ENCODE measurements at regions not wholly inside any gene's neighbourhood (a gene's known extent, or its start where the extent isn't known, plus 50 kb on each side); places are given as distances from the start of the nearest gene placed in this dataset.

GRCh38 chr2:120877409-120877808, 141.7 kb downstream of the GLI2 start:
- no peak for DNase-seq (ENCODE audit: low spot score)
- no peak for TF ChIP-seq CTCF (IDR thresholded peaks at IDR 0.05; ENCODE audit: extremely low read depth, insufficient read depth, missing control alignments)
- in situ Hi-C loops (cut with MboI; ENCODE audit: low pct_unique_long_range_greater_than_20kb, low sequenced_read_pairs, unreplicated experiment), result no loop called here

- in situ Hi-C loops (cut with MboI; ENCODE audit: low pct_unique_long_range_greater_than_20kb, low sequenced_read_pairs, unreplicated experiment), result no loop called here
- DNase-seq (ENCODE audit: low spot score), result no peak
- TF ChIP-seq CTCF (IDR thresholded peaks at IDR 0.05; ENCODE audit: extremely low read depth, insufficient read depth, missing control alignments), result no peak
These were observed 143.3 kb downstream of the GLI2 start for GRCh38 chr2:120878970-120879369.

GRCh38 chr2:120879431-120880295, 144.0 kb downstream of the GLI2 start:
- in situ Hi-C loops (cut with MboI; ENCODE audit: low pct_unique_long_range_greater_than_20kb, low sequenced_read_pairs, unreplicated experiment), result no loop called here
- no peak for DNase-seq (ENCODE audit: low spot score)
- no peak for TF ChIP-seq CTCF (IDR thresholded peaks at IDR 0.05; ENCODE audit: extremely low read depth, insufficient read depth, missing control alignments)

GRCh38 chr2:120880381-120880780, 144.7 kb downstream of the GLI2 start:
- no peak for TF ChIP-seq CTCF (IDR thresholded peaks at IDR 0.05; ENCODE audit: extremely low read depth, insufficient read depth, missing control alignments)
- DNase-seq (ENCODE audit: low spot score), result no peak
- in situ Hi-C loops (cut with MboI; ENCODE audit: low pct_unique_long_range_greater_than_20kb, low sequenced_read_pairs, unreplicated experiment), result no loop called here

DNA sequence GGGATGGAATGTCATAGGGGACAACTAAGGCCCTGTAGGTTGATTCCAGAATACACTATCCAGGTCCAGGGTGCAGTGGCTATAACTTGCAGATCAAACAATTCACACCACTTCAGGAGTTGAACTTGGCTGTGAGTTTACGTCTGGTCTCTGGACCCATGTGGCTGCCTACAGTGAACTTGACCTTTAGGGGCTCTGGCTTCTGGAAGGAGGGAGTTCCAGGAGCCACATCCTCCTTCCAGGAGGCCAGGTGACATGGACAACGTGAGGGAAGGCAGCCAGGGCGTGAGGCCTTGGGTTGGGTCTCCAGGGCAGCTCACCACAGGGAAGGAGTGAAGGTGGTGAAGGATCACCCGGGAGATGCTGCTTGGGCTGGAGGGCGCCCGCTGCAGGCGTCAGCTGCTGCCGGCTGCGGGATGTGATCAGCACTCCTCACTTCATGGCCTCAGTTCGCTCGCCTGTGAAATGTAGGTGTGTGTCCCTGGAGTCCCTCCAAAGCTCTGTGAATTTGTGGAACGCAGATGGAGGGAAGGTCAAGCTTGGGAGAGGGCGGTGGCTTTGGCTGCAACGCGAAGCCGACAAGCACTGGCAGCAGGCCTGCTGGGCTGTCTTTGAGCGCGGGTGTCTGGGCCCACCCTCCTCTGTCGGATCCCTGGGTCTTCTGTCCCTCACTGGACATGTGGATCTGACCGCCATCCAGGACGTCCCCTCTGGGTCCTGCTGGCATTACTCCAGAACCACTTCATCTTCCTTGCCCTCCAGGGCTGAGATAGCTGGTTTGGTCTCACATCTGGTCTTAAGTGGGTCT, 146.5 kb downstream of the GLI2 start:
- in situ Hi-C loops (cut with MboI; ENCODE audit: low pct_unique_long_range_greater_than_20kb, low sequenced_read_pairs, unreplicated experiment), result no loop called here
- TF ChIP-seq CTCF (IDR thresholded peaks at IDR 0.05; ENCODE audit: extremely low read depth, insufficient read depth, missing control alignments), result no peak
- DNase-seq (ENCODE audit: low spot score), result no peak

- in situ Hi-C loops (cut with MboI; ENCODE audit: low pct_unique_long_range_greater_than_20kb, low sequenced_read_pairs, unreplicated experiment), result no loop called here
- no peak for TF ChIP-seq CTCF (IDR thresholded peaks at IDR 0.05; ENCODE audit: extremely low read depth, insufficient read depth, missing control alignments)
- no peak for DNase-seq (ENCODE audit: low spot score)
These were observed 148.2 kb downstream of the GLI2 start for GRCh38 chr2:120883607-120884440.
